ENCODE measurements at regions not wholly inside any gene's neighbourhood (a gene's known extent, or its start where the extent isn't known, plus 50 kb on each side); places are given as distances from the start of the nearest gene placed in this dataset.
A peak's percentile ranks its signal among the peaks of the same experiment; 100 is the strongest.
"Not testable (repeated sequence)": the region's sequence is repeated elsewhere in the genome, so short reads cannot be mapped to it uniquely, and the experiment has no call there.

- H3K27ac ChIP-seq; H3K36me3 ChIP-seq; H3K9me3 ChIP-seq; ATAC-seq (ENCODE audit: low FRiP score in 2 of 2); H3K4me3 ChIP-seq; DNase-seq; H3K27me3 ChIP-seq; H3K4me1 ChIP-seq: not testable (repeated sequence)
- WGBS, 2 donors, result 70 to 95% methylated on average over 3 to 4 of the region's 5 CpGs
Measured at GRCh38 chr18:14250084-14250677, 117.9 kb upstream of the ZNF519 start.

GRCh38 chr18:14239224-14239623, 107.0 kb upstream of the ZNF519 start:
- H3K4me1 ChIP-seq; DNase-seq; H3K27ac ChIP-seq; ATAC-seq (ENCODE audit: low FRiP score in 2 of 2); H3K9me3 ChIP-seq; H3K36me3 ChIP-seq; H3K4me3 ChIP-seq; H3K27me3 ChIP-seq: not testable (repeated sequence)
- WGBS, 2 donors, result 70 to 90% methylated on average over 1 of the region's 1 CpG

GRCh38 chr18:14236356-14237048, 104.3 kb upstream of the ZNF519 start:
- not testable (repeated sequence) for H3K9me3 ChIP-seq; H3K27me3 ChIP-seq; H3K27ac ChIP-seq; H3K36me3 ChIP-seq; H3K4me1 ChIP-seq; H3K4me3 ChIP-seq; ATAC-seq (ENCODE audit: low FRiP score in 2 of 2); DNase-seq
- 71 to 87% methylated on average over 2 to 3 of the region's 3 CpGs for WGBS, 2 donors

GRCh38 chr18:14225286-14225679, 93.0 kb upstream of the ZNF519 start:
- H3K4me3 ChIP-seq; H3K27ac ChIP-seq; ATAC-seq (ENCODE audit: low FRiP score in 2 of 2); H3K36me3 ChIP-seq; DNase-seq; H3K27me3 ChIP-seq; H3K4me1 ChIP-seq: not testable (repeated sequence)
- 70 to 74% methylated on average over 4 of the region's 4 CpGs for WGBS, 2 donors
- H3K9me3 ChIP-seq, result peaks cover 0 to 18% (median 2%) of the 10 kb centered on the region in 4 donors

- DNase-seq, result peak in 1 of 2 donors; percentile 64
- H3K27me3 ChIP-seq; H3K36me3 ChIP-seq; ATAC-seq (ENCODE audit: low FRiP score in 2 of 2); H3K4me1 ChIP-seq; H3K4me3 ChIP-seq; H3K27ac ChIP-seq: not testable (repeated sequence)
- WGBS, 2 donors, result 89 to 96% methylated on average over 11 to 25 of the region's 27 CpGs
- H3K9me3 ChIP-seq, result peaks cover 0 to 18% (median 2%) of the 10 kb centered on the region in 4 donors
Measured at GRCh38 chr18:14224551-14225285, 92.5 kb upstream of the ZNF519 start.

- WGBS, 2 donors, result 87% methylated on average over 11 of the region's 16 CpGs; no CpG with 5 or more reads in 1 of the 2 donors
- peaks cover 0 to 18% (median 2%) of the 10 kb centered on the region in 4 donors for H3K9me3 ChIP-seq
- H3K36me3 ChIP-seq; ATAC-seq (ENCODE audit: low FRiP score in 2 of 2); H3K4me1 ChIP-seq; H3K4me3 ChIP-seq; H3K27me3 ChIP-seq; H3K27ac ChIP-seq: not testable (repeated sequence)
- DNase-seq, result peak in 1 of 2 donors; percentile 42
Measured at GRCh38 chr18:14223919-14224318, 91.7 kb upstream of the ZNF519 start.

GRCh38 chr18:14223231-14223822, 91.1 kb upstream of the ZNF519 start:
- DNase-seq, result peak in 1 of 2 donors; percentile 68

GRCh38 chr18:14222354-14223221, 90.4 kb upstream of the ZNF519 start:
- H3K9me3 ChIP-seq, result peaks cover 0 to 18% (median 2%) of the 10 kb centered on the region in 4 donors
- ATAC-seq (ENCODE audit: low FRiP score in 2 of 2); H3K27ac ChIP-seq; H3K27me3 ChIP-seq; H3K4me3 ChIP-seq; H3K36me3 ChIP-seq; H3K4me1 ChIP-seq: not testable (repeated sequence)
- peak in 1 of 2 donors; percentile 68 for DNase-seq
- 84 to 94% methylated on average over 11 to 24 of the region's 31 CpGs for WGBS, 2 donors

More at GRCh38 chr18:14223231-14223822, 91.1 kb upstream of the ZNF519 start:
- not testable (repeated sequence) for H3K27ac ChIP-seq; H3K36me3 ChIP-seq; H3K4me3 ChIP-seq; ATAC-seq (ENCODE audit: low FRiP score in 2 of 2); H3K4me1 ChIP-seq; H3K27me3 ChIP-seq
- H3K9me3 ChIP-seq, result peaks cover 0 to 18% (median 2%) of the 10 kb centered on the region in 4 donors
- 83 to 98% methylated on average over 15 to 20 of the region's 31 CpGs for WGBS, 2 donors
